ENCODE measurements at regions not wholly inside any gene's neighbourhood (a gene's known extent, or its start where the extent isn't known, plus 50 kb on each side); places are given as distances from the start of the nearest gene placed in this dataset.

DNA sequence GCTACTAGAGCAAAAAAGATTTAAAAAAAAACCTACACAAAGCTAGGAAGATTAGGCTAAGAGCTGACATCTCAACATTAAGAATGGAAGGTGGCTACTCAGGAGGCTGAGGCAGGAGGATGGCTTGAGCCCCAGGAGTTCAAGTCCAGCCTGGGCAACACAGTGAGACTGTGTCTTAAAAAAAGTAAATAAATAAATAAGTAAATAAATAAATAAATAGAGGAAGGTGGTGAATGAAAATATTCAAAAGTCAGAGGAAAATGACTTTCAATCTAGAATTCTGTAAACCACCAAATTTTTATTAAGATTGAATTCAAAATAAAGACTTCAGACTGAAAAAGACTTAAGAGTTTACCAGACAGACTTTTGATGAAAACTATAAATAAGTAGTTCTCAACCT lies 50.9 kb upstream of the TMPRSS2 start:
- Mint-ChIP-seq H3K27ac (no peak overlapping the region), H3K36me3 (no peaks in the 10 kb centered on the region), H3K27me3 (no peaks in the 10 kb centered on the region), H3K4me1 (ENCODE audit: unreplicated experiment) (peaks cover 23% of the 10 kb centered on the region), H3K4me3 (no peak overlapping the region), H3K9me3 (no peaks in the 10 kb centered on the region)
- TF ChIP-seq, protein P1, sequence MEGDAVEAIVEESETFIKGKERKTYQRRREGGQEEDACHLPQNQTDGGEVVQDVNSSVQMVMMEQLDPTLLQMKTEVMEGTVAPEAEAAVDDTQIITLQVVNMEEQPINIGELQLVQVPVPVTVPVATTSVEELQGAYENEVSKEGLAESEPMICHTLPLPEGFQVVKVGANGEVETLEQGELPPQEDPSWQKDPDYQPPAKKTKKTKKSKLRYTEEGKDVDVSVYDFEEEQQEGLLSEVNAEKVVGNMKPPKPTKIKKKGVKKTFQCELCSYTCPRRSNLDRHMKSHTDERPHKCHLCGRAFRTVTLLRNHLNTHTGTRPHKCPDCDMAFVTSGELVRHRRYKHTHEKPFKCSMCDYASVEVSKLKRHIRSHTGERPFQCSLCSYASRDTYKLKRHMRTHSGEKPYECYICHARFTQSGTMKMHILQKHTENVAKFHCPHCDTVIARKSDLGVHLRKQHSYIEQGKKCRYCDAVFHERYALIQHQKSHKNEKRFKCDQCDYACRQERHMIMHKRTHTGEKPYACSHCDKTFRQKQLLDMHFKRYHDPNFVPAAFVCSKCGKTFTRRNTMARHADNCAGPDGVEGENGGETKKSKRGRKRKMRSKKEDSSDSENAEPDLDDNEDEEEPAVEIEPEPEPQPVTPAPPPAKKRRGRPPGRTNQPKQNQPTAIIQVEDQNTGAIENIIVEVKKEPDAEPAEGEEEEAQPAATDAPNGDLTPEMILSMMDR (conservative IDR thresholded peaks at IDR 0.05) = no peak
- no peak for DNase-seq (ENCODE audit: extremely low spot score, unreplicated experiment)

DNA sequence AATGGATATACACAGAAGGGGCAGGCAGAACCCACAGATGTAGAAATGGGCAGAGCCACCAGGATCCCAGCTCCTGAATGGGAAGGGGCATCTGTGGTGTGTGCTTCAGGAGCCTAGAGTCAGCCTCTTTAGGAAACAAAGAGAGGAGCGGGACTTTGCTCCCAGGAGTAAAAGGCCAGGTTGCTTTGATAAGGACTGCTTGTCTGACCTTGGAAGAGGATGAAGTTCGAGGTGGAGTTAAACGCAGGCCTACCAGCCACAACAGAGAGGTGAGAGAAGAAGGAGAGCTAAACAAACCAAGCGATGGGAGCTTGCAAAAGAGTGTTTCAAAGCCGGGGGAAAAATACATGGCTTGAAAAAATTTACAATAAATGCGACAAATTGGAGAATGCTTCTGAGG lies 49.9 kb upstream of the TMPRSS2 start:
- H3K27me3 Mint-ChIP-seq = no peaks in the 10 kb centered on the region
- TF ChIP-seq, protein P1 (conservative IDR thresholded peaks at IDR 0.05) = no peak

More for the DNA sequence above, 49.9 kb upstream of the TMPRSS2 start:
- no peak for DNase-seq (ENCODE audit: extremely low spot score, unreplicated experiment)
- H3K4me3 Mint-ChIP-seq = no peak overlapping the region
- no peaks in the 10 kb centered on the region for H3K9me3 Mint-ChIP-seq
- H3K27ac Mint-ChIP-seq = no peak overlapping the region
- H3K36me3 Mint-ChIP-seq = no peaks in the 10 kb centered on the region
- H3K4me1 Mint-ChIP-seq (ENCODE audit: unreplicated experiment) = peaks cover 23% of the 10 kb centered on the region
